Fibroblast of lung (primary cell): ENCODE measurements at regions not wholly inside any gene's neighbourhood (a gene's known extent, or its start where the extent isn't known, plus 50 kb on each side); places are given as distances from the start of the nearest gene placed in this dataset.

Source experiments
- EZH2 ChIP-seq: IDR thresholded peaks from 2 replicates; pipeline ENCODE4 v1.5.1; 2012; ENCODE audit warnings: low read length, control low read depth, mild to moderate bottlenecking; ENCODE audit errors: missing control alignments
- TF ChIP-seq, protein P1 (sequence below), 2 donors: IDR thresholded peaks in 1 of 2; conservative IDR thresholded peaks in 1 of 2; 1 replicate in 1 of 2; 2 replicates in 1 of 2; pipeline ENCODE4 v1.5.1; 2011 to 2012; ENCODE audit warnings: low read length in 2 of 2, control low read depth in 1 of 2, inconsistent platforms in 1 of 2, low read depth in 1 of 2, mild to moderate bottlenecking in 1 of 2

DNA sequence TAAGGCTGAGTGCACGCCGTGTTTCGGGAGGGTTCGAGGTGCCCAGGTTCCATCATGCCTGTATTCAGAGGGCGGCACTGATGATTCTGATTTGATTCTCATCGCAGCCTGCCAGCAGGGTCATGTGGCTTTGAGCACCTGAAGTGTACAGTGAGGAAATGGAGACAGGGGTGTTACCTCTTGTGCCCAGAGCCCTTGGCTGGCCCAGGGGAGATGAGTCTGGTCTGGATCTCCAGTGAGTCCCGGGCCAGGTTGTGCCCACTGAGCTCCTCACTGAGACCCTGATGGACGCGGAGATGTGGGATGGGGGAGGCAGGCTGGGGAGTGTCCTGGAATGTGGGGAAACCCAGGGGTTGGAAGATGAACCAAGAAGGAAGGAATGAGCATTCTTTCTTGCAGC is 54.7 kb downstream of the GADD45G start:
- TF ChIP-seq, protein P1, sequence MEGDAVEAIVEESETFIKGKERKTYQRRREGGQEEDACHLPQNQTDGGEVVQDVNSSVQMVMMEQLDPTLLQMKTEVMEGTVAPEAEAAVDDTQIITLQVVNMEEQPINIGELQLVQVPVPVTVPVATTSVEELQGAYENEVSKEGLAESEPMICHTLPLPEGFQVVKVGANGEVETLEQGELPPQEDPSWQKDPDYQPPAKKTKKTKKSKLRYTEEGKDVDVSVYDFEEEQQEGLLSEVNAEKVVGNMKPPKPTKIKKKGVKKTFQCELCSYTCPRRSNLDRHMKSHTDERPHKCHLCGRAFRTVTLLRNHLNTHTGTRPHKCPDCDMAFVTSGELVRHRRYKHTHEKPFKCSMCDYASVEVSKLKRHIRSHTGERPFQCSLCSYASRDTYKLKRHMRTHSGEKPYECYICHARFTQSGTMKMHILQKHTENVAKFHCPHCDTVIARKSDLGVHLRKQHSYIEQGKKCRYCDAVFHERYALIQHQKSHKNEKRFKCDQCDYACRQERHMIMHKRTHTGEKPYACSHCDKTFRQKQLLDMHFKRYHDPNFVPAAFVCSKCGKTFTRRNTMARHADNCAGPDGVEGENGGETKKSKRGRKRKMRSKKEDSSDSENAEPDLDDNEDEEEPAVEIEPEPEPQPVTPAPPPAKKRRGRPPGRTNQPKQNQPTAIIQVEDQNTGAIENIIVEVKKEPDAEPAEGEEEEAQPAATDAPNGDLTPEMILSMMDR (conservative IDR thresholded peaks at IDR 0.05 in 1 of 2, IDR thresholded peaks at IDR 0.05 in 1 of 2; ENCODE audit: low read depth in 1 of 2, low read length in 2 of 2) = no peak
- no peak for TF ChIP-seq EZH2
